ENCODE measurements at regions not wholly inside any gene's neighbourhood (a gene's known extent, or its start where the extent isn't known, plus 50 kb on each side); places are given as distances from the start of the nearest gene placed in this dataset.

- DNase-seq (peak in 1 of 5 donors; percentile 77), FAIRE-seq (no peak)
- H3K27me3 ChIP-seq (ENCODE audit: control insufficient read depth, insufficient read depth, low read length), result no peaks in the 10 kb centered on the region
- H3K36me3 ChIP-seq (ENCODE audit: control insufficient read depth in 2 of 3, insufficient read depth in 3 of 3, low read length in 3 of 3), result no peaks in the 10 kb centered on the region
- no peak for TF ChIP-seq CTCF (IDR thresholded peaks at IDR 0.05; ENCODE audit: borderline replicate concordance, extremely low read depth, insufficient read depth)
- H3K9me3 ChIP-seq (ENCODE audit: control insufficient read depth in 2 of 3, insufficient read depth in 1 of 3, low read length in 3 of 3), result no peaks in the 10 kb centered on the region
- H3K4me3 ChIP-seq (ENCODE audit: low read length in 3 of 3), result no peak overlapping the region
- intact Hi-C loops (cut with DNase I), result no loop called here
- H3K27ac ChIP-seq (ENCODE audit: low read depth in 2 of 2, low read length in 2 of 2), result peak overlapping the region in 1 of 2 donors; percentile 44
- peaks cover 0 to 9% (median 0%) of the 10 kb centered on the region in 3 donors for H3K4me1 ChIP-seq (ENCODE audit: control insufficient read depth in 2 of 3, insufficient read depth in 2 of 3, low read depth in 1 of 3, low read length in 3 of 3)
- no peak overlapping the region for H3K9ac ChIP-seq (ENCODE audit: low read length in 3 of 3)
These were observed 394.3 kb downstream of the FOXO1 start for GRCh38 chr13:40271931-40272775.

- Histone ChIP-seq H3K27ac (ENCODE audit: low read depth in 2 of 2, low read length in 2 of 2) (no peak overlapping the region), H3K9ac (ENCODE audit: low read length in 3 of 3) (no peak overlapping the region), H3K27me3 (ENCODE audit: control insufficient read depth, insufficient read depth, low read length) (no peaks in the 10 kb centered on the region), H3K36me3 (ENCODE audit: control insufficient read depth in 2 of 3, insufficient read depth in 3 of 3, low read length in 3 of 3) (no peaks in the 10 kb centered on the region), H3K4me3 (ENCODE audit: low read length in 3 of 3) (no peak overlapping the region), H3K4me1 (ENCODE audit: control insufficient read depth in 2 of 3, insufficient read depth in 2 of 3, low read depth in 1 of 3, low read length in 3 of 3) (peaks cover 0 to 9% (median 0%) of the 10 kb centered on the region in 3 donors), H3K9me3 (ENCODE audit: control insufficient read depth in 2 of 3, insufficient read depth in 1 of 3, low read length in 3 of 3) (no peaks in the 10 kb centered on the region)
- no peak for FAIRE-seq
- intact Hi-C loops (cut with DNase I), result no loop called here
- DNase-seq, result no peak
- TF ChIP-seq CTCF (IDR thresholded peaks at IDR 0.05; ENCODE audit: borderline replicate concordance, extremely low read depth, insufficient read depth), result no peak
These were observed 393.7 kb downstream of the FOXO1 start for GRCh38 chr13:40272776-40273139.

- Histone ChIP-seq H3K4me1 (ENCODE audit: control insufficient read depth in 2 of 3, insufficient read depth in 2 of 3, low read depth in 1 of 3, low read length in 3 of 3) (peaks cover 0 to 9% (median 0%) of the 10 kb centered on the region in 3 donors), H3K27ac (ENCODE audit: low read depth in 2 of 2, low read length in 2 of 2) (no peak overlapping the region)
These were observed 393.0 kb downstream of the FOXO1 start for GRCh38 chr13:40273253-40274025.

More at GRCh38 chr13:40273253-40274025, 393.0 kb downstream of the FOXO1 start:
- FAIRE-seq (no peak), DNase-seq (no peak)
- intact Hi-C loops (cut with DNase I), result no loop called here
- Histone ChIP-seq H3K4me3 (ENCODE audit: low read length in 3 of 3) (no peak overlapping the region), H3K9ac (ENCODE audit: low read length in 3 of 3) (no peak overlapping the region), H3K36me3 (ENCODE audit: control insufficient read depth in 2 of 3, insufficient read depth in 3 of 3, low read length in 3 of 3) (no peaks in the 10 kb centered on the region), H3K9me3 (ENCODE audit: control insufficient read depth in 2 of 3, insufficient read depth in 1 of 3, low read length in 3 of 3) (no peaks in the 10 kb centered on the region), H3K27me3 (ENCODE audit: control insufficient read depth, insufficient read depth, low read length) (no peaks in the 10 kb centered on the region)
- no peak for TF ChIP-seq CTCF (IDR thresholded peaks at IDR 0.05; ENCODE audit: borderline replicate concordance, extremely low read depth, insufficient read depth)
